Colonic mucosa (tissue), 4 donors: ENCODE measurements at regions not wholly inside any gene's neighbourhood (a gene's known extent, or its start where the extent isn't known, plus 50 kb on each side); places are given as distances from the start of the nearest gene placed in this dataset.

ENCODE experiments used
- DNase-seq: peaks from one replicate; pipeline ENCODE4 v3.0.0-alpha.2; 2020
- H3K27ac ChIP-seq: fragments of 200-600 bp; one replicate; pipeline ENCODE4 v1.8.0; 2021
- H3K27me3 ChIP-seq: fragments of 200-600 bp; one replicate; pipeline ENCODE4 v1.8.0; 2021
- H3K36me3 ChIP-seq: fragments of 200-600 bp; one replicate; pipeline ENCODE4 v1.8.0; 2021
- H3K4me1 ChIP-seq: fragments of 200-600 bp; one replicate; pipeline ENCODE4 v1.8.0; 2021; ENCODE audit warnings: mild to moderate bottlenecking
- H3K4me3 ChIP-seq: fragments of 200-600 bp; one replicate; pipeline ENCODE4 v1.8.0; 2021
- H3K9ac ChIP-seq, 2 donors: one replicate each; pipeline ENCODE4 v1.7.0; 2013; ENCODE audit warnings: control low read depth in 2 of 2, low read depth in 2 of 2, low read length in 2 of 2
- H3K9me3 ChIP-seq: fragments of 200-600 bp; one replicate; pipeline ENCODE4 v1.8.0; 2021
- CTCF ChIP-seq: fragments of 200-600 bp; IDR thresholded peaks from one replicate; pipeline ENCODE4 v1.8.0; 2022; ENCODE audit warnings: antibody characterized with exemption, mild to moderate bottlenecking
- intact Hi-C: fragments of 100-400 bp; cut with DNase I; formaldehyde crosslinking; loops from one replicate; pipeline ENCODE4 v1.14.1; 2022
- donor health status: healthy.
- donor health status: DM: no; HTN: no; CAD: no.
- donor health status: DM: no; HTN: no; CAD: no.

DNA sequence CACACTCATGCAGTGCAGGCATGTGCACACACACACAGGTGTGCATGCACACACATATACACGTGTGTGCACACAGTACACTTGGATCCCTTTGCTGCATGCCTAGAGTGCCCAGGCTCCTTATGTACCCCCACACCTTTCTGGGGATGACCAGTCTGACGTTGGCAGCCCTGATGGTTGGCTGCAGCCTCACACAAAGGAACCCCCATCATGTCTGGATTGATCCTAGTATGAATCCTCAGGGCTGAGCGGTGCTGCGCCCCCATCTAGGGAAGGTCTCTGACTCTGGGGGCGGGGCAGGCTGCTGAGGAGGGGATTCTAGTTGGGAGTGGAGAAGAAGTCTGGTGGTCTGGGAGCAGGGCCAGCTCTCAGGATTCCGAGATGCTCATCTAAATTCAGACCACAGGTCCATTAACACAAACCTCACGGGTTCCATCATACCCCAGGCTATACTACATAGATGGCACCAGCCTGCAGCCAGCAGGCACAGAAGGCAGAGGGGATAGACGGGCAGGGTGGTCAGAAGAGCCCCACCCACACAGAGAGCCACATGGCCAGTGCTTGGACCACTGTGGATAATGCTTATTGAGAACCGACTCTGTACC, 50.5 kb upstream of the OLFM1 start:
- TF ChIP-seq CTCF: no peak
- no peak overlapping the region for H3K4me3 ChIP-seq
- no peak overlapping the region for H3K9ac ChIP-seq
- no peak overlapping the region for H3K27ac ChIP-seq
- no peak for DNase-seq
- H3K4me1 ChIP-seq: no peaks in the 10 kb centered on the region
- intact Hi-C loops: no loop called here
- H3K36me3 ChIP-seq: no peaks in the 10 kb centered on the region
- no peaks in the 10 kb centered on the region for H3K27me3 ChIP-seq
- H3K9me3 ChIP-seq: no peaks in the 10 kb centered on the region

GRCh38 chr9:135037521-135038250, 49.8 kb upstream of the OLFM1 start:
- no peak for DNase-seq
- Histone ChIP-seq H3K36me3 (no peaks in the 10 kb centered on the region), H3K9ac (no peak overlapping the region), H3K9me3 (no peaks in the 10 kb centered on the region), H3K4me1 (no peaks in the 10 kb centered on the region), H3K27me3 (no peaks in the 10 kb centered on the region), H3K27ac (no peak overlapping the region), H3K4me3 (no peak overlapping the region)
- no peak for TF ChIP-seq CTCF
- intact Hi-C loops: no loop called here
